ENCODE measurements at regions not wholly inside any gene's neighbourhood (a gene's known extent, or its start where the extent isn't known, plus 50 kb on each side); places are given as distances from the start of the nearest gene placed in this dataset.
A peak's percentile ranks its signal among the peaks of the same experiment; 100 is the strongest.

- H3K4me3 ChIP-seq (ENCODE audit: control insufficient read depth, low read depth, low read length), result peak overlapping the region; percentile 40
- DNase-seq (ENCODE audit: low read depth), result no peak
- TF ChIP-seq CTCF (IDR thresholded peaks at IDR 0.05; ENCODE audit: control insufficient read depth, insufficient read depth, low read depth, low read length, missing control alignments), result no peak
Measured at GRCh38 chr6:26224940-26225847, 138.0 kb downstream of the HFE start.

GRCh38 chr6:26225848-26226578 is 138.8 kb downstream of the HFE start:
- no peak for DNase-seq (ENCODE audit: low read depth)
- no peak overlapping the region for H3K4me3 ChIP-seq (ENCODE audit: control insufficient read depth, low read depth, low read length)
- no peak for TF ChIP-seq CTCF (IDR thresholded peaks at IDR 0.05; ENCODE audit: control insufficient read depth, insufficient read depth, low read depth, low read length, missing control alignments)

- TF ChIP-seq CTCF (IDR thresholded peaks at IDR 0.05; ENCODE audit: control insufficient read depth, insufficient read depth, low read depth, low read length, missing control alignments), result no peak
- H3K4me3 ChIP-seq (ENCODE audit: control insufficient read depth, low read depth, low read length), result no peak overlapping the region
- DNase-seq (ENCODE audit: low read depth), result no peak
Measured at GRCh38 chr6:26226579-26226967, 138.4 kb upstream of the BTN3A2 start.

- DNase-seq (ENCODE audit: low read depth), result no peak
- no peak overlapping the region for H3K4me3 ChIP-seq (ENCODE audit: control insufficient read depth, low read depth, low read length)
- no peak for TF ChIP-seq CTCF (IDR thresholded peaks at IDR 0.05; ENCODE audit: control insufficient read depth, insufficient read depth, low read depth, low read length, missing control alignments)
Measured at GRCh38 chr6:26230351-26230750, 134.6 kb upstream of the BTN3A2 start.

GRCh38 chr6:26231006-26231587 is 133.9 kb upstream of the BTN3A2 start:
- DNase-seq (ENCODE audit: low read depth), result no peak
- TF ChIP-seq CTCF (IDR thresholded peaks at IDR 0.05; ENCODE audit: control insufficient read depth, insufficient read depth, low read depth, low read length, missing control alignments), result no peak
- H3K4me3 ChIP-seq (ENCODE audit: control insufficient read depth, low read depth, low read length), result no peak overlapping the region

GRCh38 chr6:26232306-26232939 is 132.6 kb upstream of the BTN3A2 start:
- TF ChIP-seq CTCF (IDR thresholded peaks at IDR 0.05; ENCODE audit: control insufficient read depth, insufficient read depth, low read depth, low read length, missing control alignments), result no peak
- no peak for DNase-seq (ENCODE audit: low read depth)
- H3K4me3 ChIP-seq (ENCODE audit: control insufficient read depth, low read depth, low read length), result no peak overlapping the region
